ENCODE measurements at regions not wholly inside any gene's neighbourhood (a gene's known extent, or its start where the extent isn't known, plus 50 kb on each side); places are given as distances from the start of the nearest gene placed in this dataset.

DNA sequence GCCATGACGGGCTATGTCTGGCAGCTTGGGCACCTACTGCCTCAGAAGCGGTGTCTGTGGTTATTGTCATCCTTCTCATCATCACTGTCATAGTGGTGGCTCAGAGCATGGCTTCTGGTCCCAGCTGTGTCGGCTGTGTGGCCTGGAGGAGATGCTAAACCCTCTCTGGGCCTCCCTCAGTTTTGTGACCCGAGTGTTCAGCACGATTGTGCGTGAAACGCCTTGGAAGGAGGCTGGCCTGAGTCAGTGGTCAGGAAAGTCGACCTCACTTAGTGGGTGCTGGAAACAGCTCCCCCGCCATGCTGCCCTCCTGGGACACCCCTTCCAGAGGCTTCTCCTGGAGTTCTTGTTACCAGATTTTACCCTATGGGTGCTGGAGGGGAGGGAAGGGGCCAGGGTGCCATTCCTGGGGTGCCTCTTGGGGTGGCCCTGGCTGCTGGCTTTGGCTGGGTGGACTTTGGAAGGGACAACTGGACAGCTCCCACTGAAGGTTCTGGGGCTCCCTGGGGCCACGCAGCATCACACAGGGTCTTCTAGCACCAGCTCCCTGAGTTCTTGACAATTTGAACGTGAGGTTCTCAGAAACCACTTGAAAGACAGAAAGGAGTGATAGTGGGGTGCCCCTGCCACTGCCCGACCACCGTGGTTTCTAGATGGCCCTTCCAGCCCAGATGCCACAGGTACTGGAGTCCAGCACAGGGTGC, 226.5 kb upstream of the GSE1 start:
- TF ChIP-seq, protein P1, sequence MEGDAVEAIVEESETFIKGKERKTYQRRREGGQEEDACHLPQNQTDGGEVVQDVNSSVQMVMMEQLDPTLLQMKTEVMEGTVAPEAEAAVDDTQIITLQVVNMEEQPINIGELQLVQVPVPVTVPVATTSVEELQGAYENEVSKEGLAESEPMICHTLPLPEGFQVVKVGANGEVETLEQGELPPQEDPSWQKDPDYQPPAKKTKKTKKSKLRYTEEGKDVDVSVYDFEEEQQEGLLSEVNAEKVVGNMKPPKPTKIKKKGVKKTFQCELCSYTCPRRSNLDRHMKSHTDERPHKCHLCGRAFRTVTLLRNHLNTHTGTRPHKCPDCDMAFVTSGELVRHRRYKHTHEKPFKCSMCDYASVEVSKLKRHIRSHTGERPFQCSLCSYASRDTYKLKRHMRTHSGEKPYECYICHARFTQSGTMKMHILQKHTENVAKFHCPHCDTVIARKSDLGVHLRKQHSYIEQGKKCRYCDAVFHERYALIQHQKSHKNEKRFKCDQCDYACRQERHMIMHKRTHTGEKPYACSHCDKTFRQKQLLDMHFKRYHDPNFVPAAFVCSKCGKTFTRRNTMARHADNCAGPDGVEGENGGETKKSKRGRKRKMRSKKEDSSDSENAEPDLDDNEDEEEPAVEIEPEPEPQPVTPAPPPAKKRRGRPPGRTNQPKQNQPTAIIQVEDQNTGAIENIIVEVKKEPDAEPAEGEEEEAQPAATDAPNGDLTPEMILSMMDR (IDR thresholded peaks at IDR 0.05) = no peak
- no peak for TF ChIP-seq POLR2A (IDR thresholded peaks at IDR 0.05)

All from lower leg skin (tissue), 3 donors.